T47D (cell line): ENCODE measurements at regions not wholly inside any gene's neighbourhood (a gene's known extent, or its start where the extent isn't known, plus 50 kb on each side); places are given as distances from the start of the nearest gene placed in this dataset.
A peak's percentile ranks its signal among the peaks of the same experiment; 100 is the strongest.

Experiments
- DNase-seq, 2 experiments: peaks; one replicate each; pipeline versions ENCODE4 v3.0.0 to v3.0.0-alpha.2; 2011 to 2012; ENCODE audit warnings: low read depth in 1 of 2, low spot score in 1 of 2
- JUND ChIP-seq: IDR thresholded peaks from 2 replicates; pipeline ENCODE4 v1.6.1; 2012; ENCODE audit warnings: low read depth
- in situ Hi-C: cut with HindIII; loops from 2 replicates; pipeline ENCODE4 v1.10.0; 2016; ENCODE audit warnings: low sequenced_read_pairs, low pct_unique_long_range_greater_than_20kb

DNA sequence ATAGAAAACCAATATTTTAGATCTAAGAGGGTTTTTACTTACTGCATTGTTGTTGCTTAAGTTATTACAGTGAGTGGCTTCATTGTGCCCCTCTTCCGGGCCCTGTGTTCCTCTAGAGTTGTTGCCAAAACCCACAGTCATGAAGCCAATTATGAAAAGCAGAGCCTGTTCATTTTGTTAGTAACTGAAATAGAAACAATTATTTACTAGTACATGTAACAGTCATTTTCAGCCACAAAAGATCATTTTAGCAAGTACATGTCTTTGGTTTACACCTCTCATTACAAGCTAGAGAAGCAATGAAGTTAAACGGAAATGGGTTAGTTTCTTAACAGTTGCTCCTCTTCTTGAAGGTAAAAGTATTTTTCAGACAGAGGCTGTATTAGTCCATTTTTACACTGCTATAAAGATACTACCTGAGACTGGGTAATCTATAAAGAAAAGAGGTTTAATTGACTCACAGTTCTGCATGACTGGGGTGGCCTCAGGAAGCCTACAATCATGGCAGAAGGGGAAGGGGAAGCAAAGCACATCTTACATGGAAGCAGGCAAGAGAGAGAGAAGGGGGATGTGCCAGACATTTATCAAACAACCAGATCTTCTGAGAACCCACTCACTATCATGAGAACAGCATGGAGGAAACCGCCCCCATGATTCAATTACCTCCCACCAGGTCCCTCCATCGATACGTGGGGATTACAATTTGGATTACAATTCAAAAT, 380.5 kb downstream of the SFMBT2 start:
- DNase-seq, result no peak

DNA sequence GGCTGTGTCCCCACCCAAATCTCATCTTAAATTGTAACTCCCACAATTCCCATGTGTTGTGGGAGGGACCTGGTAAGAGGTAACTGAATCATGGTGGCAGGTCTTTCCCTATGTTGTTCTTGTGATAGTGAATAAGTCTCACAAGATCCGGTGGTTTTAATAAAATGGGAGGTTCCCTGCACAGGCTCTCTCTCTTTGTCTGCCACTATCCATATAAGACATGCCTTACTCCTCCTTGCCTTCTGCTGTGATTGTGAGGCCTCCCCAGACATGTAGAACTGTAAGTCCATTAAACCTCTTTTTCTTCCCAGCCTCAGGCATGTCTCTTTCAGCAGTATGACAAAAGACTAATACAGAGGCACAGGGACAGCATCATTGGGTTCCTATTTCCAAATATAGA, 381.2 kb downstream of the SFMBT2 start:
- TF ChIP-seq JUND, result no peak
- DNase-seq, result no peak
- in situ Hi-C loops, result no loop called here

More for the DNA sequence above, 380.5 kb downstream of the SFMBT2 start:
- no peak for TF ChIP-seq JUND
- in situ Hi-C loops, result no loop called here

DNA sequence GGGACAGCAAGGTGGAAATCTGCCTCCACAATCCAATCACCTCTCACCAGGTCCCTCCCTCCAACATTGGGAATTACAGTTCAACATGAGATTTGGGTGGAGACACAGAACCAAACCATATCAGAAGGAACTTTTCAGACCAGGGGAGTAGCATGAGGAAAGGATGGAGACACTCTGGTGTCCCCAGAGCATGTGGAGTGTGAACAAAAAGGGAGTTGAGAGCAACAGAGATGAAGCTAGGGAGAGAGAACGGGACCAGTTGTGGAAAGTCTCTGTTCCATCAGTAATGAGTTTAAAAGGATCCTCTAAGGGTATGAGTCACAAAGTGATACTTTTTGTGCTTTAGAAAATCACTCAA, 382.0 kb downstream of the SFMBT2 start:
- in situ Hi-C loops, result no loop called here
- no peak for DNase-seq
- no peak for TF ChIP-seq JUND

DNA sequence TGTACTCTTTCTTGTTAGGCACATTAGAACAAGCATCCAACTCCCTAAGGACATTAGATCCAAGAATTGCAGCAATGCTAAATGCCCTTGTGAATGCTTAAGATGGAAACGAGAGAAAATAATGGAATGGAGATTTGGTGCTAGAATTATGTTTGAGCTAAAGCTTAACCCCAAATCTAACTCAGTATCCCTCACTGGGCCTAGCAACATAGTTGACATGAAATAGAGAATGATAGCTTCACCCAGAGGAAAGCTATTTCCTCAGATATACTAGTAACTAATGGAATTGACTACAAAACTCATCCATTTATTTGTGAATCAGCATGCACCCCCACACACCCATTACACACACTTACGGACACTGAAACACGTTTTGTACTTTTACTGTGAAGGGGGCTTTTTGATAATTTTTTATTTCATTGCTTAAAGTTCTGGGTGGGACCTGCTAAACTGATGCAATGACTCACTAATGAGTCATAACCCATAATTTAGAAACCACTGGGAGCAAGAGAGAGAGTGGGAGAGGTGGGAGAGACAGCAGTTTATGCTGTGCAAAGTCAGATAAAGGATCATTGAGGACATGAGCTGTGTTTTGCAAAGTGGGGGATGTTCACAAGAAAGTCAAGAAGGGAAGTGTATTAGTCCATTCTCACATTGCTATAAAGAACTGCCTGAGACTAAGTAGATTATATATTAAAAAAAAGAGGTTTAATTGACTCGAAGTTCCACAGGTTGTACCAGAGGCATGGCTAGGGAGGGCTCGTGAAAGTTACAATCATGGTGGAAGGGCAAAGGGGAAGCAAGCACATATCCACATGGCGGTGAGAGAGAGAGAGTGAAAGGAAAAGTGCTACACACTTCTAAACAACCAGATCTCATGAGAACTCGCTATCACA, 382.7 kb downstream of the SFMBT2 start:
- DNase-seq, result no peak
- TF ChIP-seq JUND, result no peak
- in situ Hi-C loops, result no loop called here

DNA sequence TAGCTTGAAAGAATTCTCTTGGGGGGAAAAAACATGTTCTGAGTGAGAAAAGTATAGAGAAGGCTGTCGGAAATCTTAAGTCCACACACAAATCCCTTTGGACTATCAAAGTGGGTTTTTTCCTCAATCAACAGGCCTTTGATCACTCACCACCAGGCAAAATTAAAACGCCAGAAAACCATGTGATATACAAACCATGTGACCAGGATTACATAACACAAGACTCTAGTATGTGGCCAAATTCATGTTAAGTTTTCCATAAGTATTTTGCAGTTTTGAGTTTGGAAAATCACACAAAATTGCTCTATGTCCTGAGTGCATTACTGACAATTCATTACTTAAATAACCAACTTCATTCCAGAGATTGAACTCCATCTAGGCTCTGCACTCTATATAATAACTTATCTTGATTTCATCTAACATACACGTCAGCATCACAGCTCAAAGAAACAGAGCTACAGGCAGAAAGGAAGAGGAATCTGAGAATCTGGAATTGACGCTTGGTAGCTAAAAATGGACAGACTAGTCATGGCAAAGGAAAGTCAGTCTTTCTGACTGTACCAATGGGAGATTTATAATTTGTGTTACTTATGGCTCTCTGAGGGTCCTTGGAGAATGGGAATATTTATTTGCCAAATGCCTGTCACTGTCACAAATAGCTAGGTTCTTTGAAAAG, 383.5 kb downstream of the SFMBT2 start:
- DNase-seq, result no peak
- in situ Hi-C loops, result no loop called here
- no peak for TF ChIP-seq JUND

DNA sequence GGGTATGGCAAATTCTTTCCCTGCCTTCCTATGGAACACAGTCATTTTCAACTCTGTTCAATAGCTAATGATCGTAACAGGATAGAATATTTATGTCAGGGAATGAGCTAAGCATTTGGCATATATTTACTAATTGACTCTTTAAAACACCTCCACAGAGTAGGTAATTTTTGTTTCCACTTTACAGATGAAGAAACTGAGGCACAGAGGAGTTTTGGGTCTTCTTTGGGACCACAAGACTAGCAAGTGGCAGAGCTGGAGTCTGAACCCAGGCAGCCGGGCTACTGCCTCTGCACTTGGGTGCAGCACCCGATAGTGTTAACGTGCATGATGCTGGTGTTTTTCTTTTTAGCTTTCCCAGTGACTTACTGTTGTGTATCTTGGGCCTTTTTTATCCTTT, 384.0 kb downstream of the SFMBT2 start:
- in situ Hi-C loops, result no loop called here
- no peak for TF ChIP-seq JUND
- DNase-seq, result no peak

DNA sequence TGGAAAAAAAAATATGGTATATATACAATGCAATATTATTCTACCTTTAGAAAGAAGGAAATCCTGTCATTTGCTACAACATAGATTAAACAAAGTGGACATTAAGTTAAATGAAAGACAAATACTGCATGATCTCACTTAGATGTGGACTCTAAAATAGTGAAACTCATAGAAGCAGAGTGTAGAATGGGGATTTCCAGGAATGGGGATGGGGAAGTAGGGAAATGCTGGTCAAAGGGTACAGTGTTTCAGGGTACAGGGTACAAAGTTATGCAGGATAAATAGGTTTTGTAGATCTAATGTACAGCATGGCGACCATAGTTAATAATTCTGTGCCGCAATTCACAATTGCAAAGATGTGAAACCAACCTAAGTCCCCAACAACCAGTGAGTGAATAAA, 385.5 kb downstream of the SFMBT2 start:
- in situ Hi-C loops, result no loop called here
- no peak for DNase-seq
- TF ChIP-seq JUND, result no peak

DNA sequence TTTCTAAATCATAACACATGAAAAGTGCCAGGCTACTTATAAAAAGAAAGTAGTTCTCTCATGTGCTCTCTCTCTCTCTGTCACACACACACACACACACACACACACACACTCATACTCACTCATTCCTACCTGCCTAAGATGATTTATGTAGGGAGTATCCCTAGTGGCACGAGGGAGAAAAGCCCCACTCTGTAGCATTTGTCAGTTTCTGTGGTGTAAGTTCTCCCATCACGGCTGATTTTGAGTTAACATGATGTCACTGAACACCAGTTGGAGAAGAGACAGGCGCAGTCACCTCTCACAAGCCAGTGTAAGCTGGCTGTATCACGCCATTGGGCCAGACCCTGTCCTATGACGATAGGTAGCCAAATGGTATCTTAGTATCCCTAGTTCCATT, 395.4 kb downstream of the SFMBT2 start:
- TF ChIP-seq JUND, result no peak
- DNase-seq, result peak in 1 of 2 experiments; percentile 10
- in situ Hi-C loops, result no loop called here

DNA sequence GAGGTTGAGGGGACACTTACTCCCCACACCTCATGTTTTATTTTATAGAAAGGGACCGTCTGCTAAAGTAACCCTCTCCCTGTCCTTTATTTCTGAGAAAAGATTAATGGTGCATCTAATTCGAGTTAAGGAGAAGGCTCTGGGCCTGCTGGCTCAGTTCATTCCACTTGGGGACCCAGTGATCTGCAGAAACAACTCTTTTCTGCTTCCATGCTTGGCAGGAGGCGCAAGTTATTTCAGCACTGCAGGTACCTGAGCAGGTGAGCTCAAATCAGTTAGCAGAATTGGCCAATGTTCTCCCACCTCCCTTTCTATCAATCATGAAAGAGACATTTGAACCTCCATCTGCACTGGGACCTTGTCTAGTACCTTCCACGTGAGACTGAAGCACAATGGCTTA, 396.1 kb downstream of the SFMBT2 start:
- no peak for TF ChIP-seq JUND
- DNase-seq, result no peak
- in situ Hi-C loops, result no loop called here

DNA sequence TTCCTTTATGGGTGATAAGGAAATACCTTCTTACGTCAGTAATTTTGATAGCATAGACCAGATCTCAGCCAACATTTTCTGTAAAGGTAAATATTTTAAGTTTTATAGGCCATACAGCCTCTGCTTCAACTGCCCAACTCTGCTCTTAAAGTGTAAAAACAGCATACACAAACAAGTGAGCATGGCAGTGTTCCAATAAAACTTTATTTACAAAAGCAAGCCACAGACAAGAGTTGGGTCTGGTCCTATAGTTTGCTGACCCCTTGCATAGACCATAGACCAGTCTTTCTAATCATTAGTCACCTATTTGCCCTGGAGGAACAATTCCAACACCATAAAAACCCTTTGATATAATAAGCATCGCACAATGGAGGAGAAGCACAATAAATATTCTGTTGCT, 398.8 kb downstream of the SFMBT2 start:
- no peak for DNase-seq
- TF ChIP-seq JUND, result no peak
- in situ Hi-C loops, result no loop called here

DNA sequence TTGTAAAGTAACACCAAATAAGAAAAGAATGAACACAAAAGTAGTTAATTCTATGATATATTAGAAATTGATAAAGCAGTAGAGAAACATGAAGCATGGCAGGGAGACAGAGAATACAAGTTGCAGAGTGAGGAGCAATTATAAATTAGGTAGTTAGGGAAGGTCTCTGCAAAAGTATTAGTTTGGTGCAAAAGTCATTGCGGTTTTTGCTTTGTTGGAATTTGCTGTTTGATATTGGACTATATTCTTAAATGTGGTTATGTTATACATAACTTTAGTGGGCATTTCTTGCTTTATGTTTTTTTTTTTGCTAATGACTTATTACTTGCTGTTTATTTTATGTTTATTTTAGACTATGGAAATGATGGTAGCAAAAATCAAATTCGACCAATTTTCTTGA, 402.2 kb downstream of the SFMBT2 start:
- no peak for DNase-seq
- in situ Hi-C loops, result no loop called here
- TF ChIP-seq JUND, result no peak

DNA sequence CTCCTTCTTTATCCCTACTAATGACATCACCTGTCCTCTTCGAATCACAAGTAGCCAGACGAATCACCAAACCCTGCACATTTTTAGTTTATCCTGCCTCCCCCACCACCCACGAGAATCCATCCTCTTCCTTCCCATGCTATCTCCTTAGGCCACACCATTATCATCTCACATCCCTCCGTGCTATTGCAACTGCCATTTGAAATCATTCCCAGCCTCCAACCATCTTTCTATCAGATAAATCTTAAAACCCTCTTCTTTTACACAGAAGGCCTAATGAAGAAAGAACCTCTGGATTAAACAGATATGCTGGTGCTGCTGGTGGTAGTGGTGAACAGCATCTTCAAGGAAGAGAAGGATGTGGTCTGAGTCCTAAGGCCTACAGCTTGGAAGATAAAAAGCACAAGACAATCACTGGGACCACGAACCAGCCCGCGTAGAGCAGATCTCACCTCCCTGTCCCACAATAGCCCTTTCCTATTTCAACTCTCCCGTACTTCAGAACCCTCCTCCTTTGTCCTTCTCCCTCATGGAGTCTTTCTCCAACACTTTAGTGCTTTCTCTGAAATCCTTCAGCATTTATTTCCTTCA, 403.1 kb downstream of the SFMBT2 start:
- no peak for TF ChIP-seq JUND
- in situ Hi-C loops, result no loop called here
- DNase-seq, result no peak
